SU-DHL-6 (cell line): ENCODE measurements at regions not wholly inside any gene's neighbourhood (a gene's known extent, or its start where the extent isn't known, plus 50 kb on each side); places are given as distances from the start of the nearest gene placed in this dataset.

ENCODE experiments used
- CTCF ChIP-seq: fragments of 200-600 bp; sonication (generic); IDR thresholded peaks from one replicate; pipeline ENCODE4 v1.5.1; 2017; ENCODE audit warnings: antibody characterized with exemption, mild to moderate bottlenecking, low read length, moderate library complexity; ENCODE audit not compliant: insufficient read depth, poor library complexity, severe bottlenecking
- EZH2phosphoT487 ChIP-seq: fragments of 200-600 bp; sonication (generic), shearing (Covaris generic); conservative IDR thresholded peaks from 2 replicates; pipeline ENCODE4 v1.6.1; 2018; ENCODE audit warnings: mild to moderate bottlenecking, antibody characterized with exemption, low read length, moderate library complexity, mixed read lengths

DNA sequence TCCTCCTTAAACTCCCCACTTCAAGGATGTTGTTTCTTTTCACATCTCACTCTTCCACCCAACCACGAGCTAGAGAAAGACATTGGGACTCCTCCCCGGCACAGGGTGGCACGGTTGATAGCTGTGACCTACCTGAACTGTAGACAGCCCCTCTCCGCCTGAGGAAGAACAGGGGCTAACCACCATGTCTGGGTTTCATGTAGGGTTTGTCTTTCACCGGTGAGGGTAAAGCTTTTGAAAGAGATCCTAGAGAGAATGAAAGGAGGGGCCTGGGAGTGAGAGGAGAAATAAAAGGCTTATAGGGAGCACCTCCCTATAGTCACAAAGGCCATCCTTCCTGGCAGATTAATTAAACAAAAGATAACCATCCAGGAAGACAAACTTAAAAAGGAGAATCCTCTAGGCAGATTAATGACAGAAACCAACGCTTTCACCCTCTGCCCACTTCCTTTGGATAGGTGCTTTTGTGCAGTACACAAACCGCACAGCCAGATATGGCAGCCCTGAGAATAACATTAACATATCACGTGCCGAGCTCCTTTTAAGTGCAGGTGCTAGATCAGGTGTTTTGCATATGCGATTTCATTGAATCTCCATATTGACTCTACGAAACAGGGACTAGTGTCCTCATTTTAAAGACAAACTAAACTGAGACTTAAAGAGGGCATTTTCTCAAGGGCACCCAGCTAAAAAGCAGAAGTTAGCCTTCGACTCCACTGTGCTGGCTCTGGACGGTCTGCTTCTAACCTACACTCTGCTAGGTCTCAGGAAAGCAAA, 178.1 kb upstream of the RUNX1 start:
- TF ChIP-seq EZH2phosphoT487 (no peak), CTCF (no peak)
